B cell (primary cell): ENCODE measurements at regions not wholly inside any gene's neighbourhood (a gene's known extent, or its start where the extent isn't known, plus 50 kb on each side); places are given as distances from the start of the nearest gene placed in this dataset.

Experiments used
- ATAC-seq: fragments of 200-7000 bp; cut with Tn5 transposase; one replicate; pipeline ENCODE4 v1.10.0; 2021; ENCODE audit warnings: low read depth, mild to moderate bottlenecking, moderate number of reproducible peaks, moderate library complexity
- CTCF ChIA-PET: fragments of 350-600 bp; sonication (Branson Sonifier 250); formaldehyde crosslinking; loops from one replicate; lab custom pipeline; 2021; ENCODE audit warnings: antibody characterized with exemption, inconsistent platforms; lab: Charles Lee
- POLR2A ChIA-PET: fragments of 350-600 bp; sonication (Branson Sonifier 250); formaldehyde crosslinking; loops from one replicate; lab custom pipeline; 2021; ENCODE audit warnings: antibody characterized with exemption; lab: Charles Lee
- DNase-seq: peaks from one replicate; pipeline ENCODE4 v3.0.0; 2013
- H2AFZ ChIP-seq: 2 replicates; pipeline ENCODE4 v1.6.1; 2012; ENCODE audit warnings: mild to moderate bottlenecking, low read depth, low read length; ENCODE audit not compliant: insufficient read depth, poor library complexity, severe bottlenecking
- H3K27ac ChIP-seq, 2 donors: 1 replicate in 1 of 2; 2 replicates in 1 of 2; pipeline ENCODE4 v1.5.1; 2012 to 2013; ENCODE audit warnings: low read length in 2 of 2, mild to moderate bottlenecking in 2 of 2, moderate library complexity in 1 of 2
- H3K27me3 ChIP-seq, 4 experiments: fragments of 200-600 bp in 1 of 4; sonication (generic) in 1 of 4; replicated peaks in 1 of 4; 1 replicate in 2 of 4; 2 replicates in 2 of 4; pipeline versions ENCODE4 v1.6.1 to v1.7.0; 2013 to 2016; ENCODE audit warnings: low read length in 3 of 4, mild to moderate bottlenecking in 2 of 4, mixed read lengths in 1 of 4, moderate library complexity in 1 of 4; ENCODE audit not compliant: insufficient read depth in 4 of 4, control insufficient read depth in 3 of 4; ENCODE audit errors: control extremely low read depth in 1 of 4
- H3K36me3 ChIP-seq, 2 experiments: replicated peaks in 1 of 2; 1 replicate in 1 of 2; 2 replicates in 1 of 2; pipeline versions ENCODE4 v1.6.1 to v1.7.1; 2013; ENCODE audit warnings: low read length in 1 of 2; ENCODE audit not compliant: insufficient read depth in 2 of 2, control insufficient read depth in 1 of 2; ENCODE audit errors: control extremely low read depth in 1 of 2, extremely low read depth in 1 of 2
- H3K4me1 ChIP-seq, 2 donors: fragments of 200-600 bp in 1 of 2; sonication (generic) in 1 of 2; 1 replicate in 1 of 2; 2 replicates in 1 of 2; pipeline versions ENCODE4 v1.5.1 to v1.6.1; 2013 to 2017; ENCODE audit warnings: low read length in 2 of 2; ENCODE audit not compliant: control insufficient read depth in 2 of 2, insufficient read depth in 2 of 2
- H3K4me2 ChIP-seq: replicated peaks from 2 replicates; pipeline ENCODE3; 2012; ENCODE audit warnings: mild to moderate bottlenecking, low read depth, low read length; ENCODE audit not compliant: poor library complexity, severe bottlenecking
- H3K4me3 ChIP-seq, 5 experiments: fragments of 200-600 bp in 1 of 5; sonication (generic) in 1 of 5; 1 replicate in 3 of 5; 2 replicates in 2 of 5; pipeline versions ENCODE4 v1.5.1 to v1.7.0; 2011 to 2016; ENCODE audit warnings: low read length in 4 of 5, mild to moderate bottlenecking in 4 of 5, low read depth in 2 of 5, control low read depth in 1 of 5, moderate library complexity in 1 of 5; ENCODE audit not compliant: insufficient read depth in 1 of 5; ENCODE audit errors: control extremely low read depth in 1 of 5, extremely low read depth in 1 of 5
- H3K79me2 ChIP-seq: fragments of 200-600 bp; sonication (generic); one replicate; pipeline ENCODE4 v1.6.0; 2016; ENCODE audit warnings: low read length; ENCODE audit not compliant: control insufficient read depth, insufficient read depth
- H3K9ac ChIP-seq: fragments of 200-600 bp; sonication (generic); 2 replicates; pipeline ENCODE4 v1.6.1; 2017; ENCODE audit warnings: mild to moderate bottlenecking, low read length, moderate library complexity
- H3K9me3 ChIP-seq, 3 donors: one replicate each; pipeline versions ENCODE4 v1.6.1 to v1.7.1; 2013; ENCODE audit warnings: low read length in 2 of 3; ENCODE audit not compliant: control insufficient read depth in 2 of 3, insufficient read depth in 1 of 3; ENCODE audit errors: control extremely low read depth in 1 of 3
- H4K20me1 ChIP-seq: 2 replicates; pipeline ENCODE4 v1.6.0; 2012; ENCODE audit warnings: mild to moderate bottlenecking, low read length; ENCODE audit not compliant: insufficient read depth, control insufficient read depth, poor library complexity, severe bottlenecking
- H3K27ac Mint-ChIP-seq: one replicate; pipeline ENCODE4 v1.8.0; 2021; ENCODE audit warnings: mixed read lengths
- H3K27me3 Mint-ChIP-seq: one replicate; pipeline ENCODE4 v1.8.0; 2021; ENCODE audit warnings: mixed read lengths
- H3K4me1 Mint-ChIP-seq: one replicate; pipeline ENCODE4 v1.8.0; 2021; ENCODE audit warnings: mixed read lengths
- H3K4me3 Mint-ChIP-seq: one replicate; pipeline ENCODE4 v1.8.0; 2021; ENCODE audit warnings: mixed read lengths
- H3K9me3 Mint-ChIP-seq: one replicate; pipeline ENCODE4 v1.8.0; 2022; ENCODE audit warnings: mixed read lengths; ENCODE audit not compliant: insufficient read depth
- CTCF ChIP-seq: fragments of 200-600 bp; IDR thresholded peaks from one replicate; pipeline ENCODE4 v1.8.0; 2022; ENCODE audit warnings: antibody characterized with exemption, mild to moderate bottlenecking
- EZH2 ChIP-seq: IDR thresholded peaks from 2 replicates; pipeline ENCODE4 v1.6.1; 2012; ENCODE audit warnings: borderline replicate concordance, low read depth, mild to moderate bottlenecking, moderate library complexity, low read length; ENCODE audit not compliant: insufficient read depth, poor library complexity, severe bottlenecking
- WGBS: methylation state at CpG from one replicate; pipeline ENCODE4 v1.1.5; 2013; ENCODE audit warnings: missing lambda C conversion rate; ENCODE audit not compliant: insufficient coverage; 5-methylcytosine and 5-hydroxymethylcytosine counted together
- intact Hi-C: fragments of 100-400 bp; cut with micrococcal nuclease; formaldehyde crosslinking; loops from one replicate; pipeline ENCODE4 v1.10.0; 2022

- Histone ChIP-seq H4K20me1 (no peaks in the 10 kb centered on the region), H3K4me1 (no peaks in the 10 kb centered on the region), H3K9ac (no peak overlapping the region), H2AFZ (no peak overlapping the region), H3K4me2 (no peak overlapping the region), H3K79me2 (no peaks in the 10 kb centered on the region), H3K27me3 (no peaks in the 10 kb centered on the region), H3K36me3 (no peaks in the 10 kb centered on the region), H3K27ac (no peak overlapping the region), H3K4me3 (no peak overlapping the region), H3K9me3 (peaks cover 0 to 1% (median 0%) of the 10 kb centered on the region in 3 donors)
- TF ChIP-seq CTCF: no peak
- TF ChIP-seq EZH2: no peak
- no peaks in the 10 kb centered on the region for H3K27me3 Mint-ChIP-seq
- intact Hi-C loops: no loop called here
- 76% methylated on average over 2 of the region's 3 CpGs for WGBS
- no peak overlapping the region for H3K27ac Mint-ChIP-seq
- ChIA-PET POLR2A (no interaction called here), CTCF (no interaction called here)
- ATAC-seq (no peak), DNase-seq (no peak)
- no peaks in the 10 kb centered on the region for H3K4me1 Mint-ChIP-seq
- peaks cover 2% of the 10 kb centered on the region for H3K9me3 Mint-ChIP-seq
- no peak overlapping the region for H3K4me3 Mint-ChIP-seq
Measured at GRCh38 chr3:158961911-158962310, 160.1 kb downstream of the MFSD1 start.

GRCh38 chr3:158970006-158970405 is 168.2 kb downstream of the MFSD1 start:
- H3K9me3 ChIP-seq: no peaks in the 10 kb centered on the region
- H3K9ac ChIP-seq: no peak overlapping the region
- Mint-ChIP-seq H3K27ac (no peak overlapping the region), H3K27me3 (peaks cover 12% of the 10 kb centered on the region), H3K9me3 (peaks cover 3% of the 10 kb centered on the region), H3K4me1 (no peaks in the 10 kb centered on the region), H3K4me3 (no peak overlapping the region)
- H3K4me3 ChIP-seq: no peak overlapping the region
- no peaks in the 10 kb centered on the region for H3K27me3 ChIP-seq
- WGBS: 83% methylated on average over 1 of the region's 2 CpGs
- intact Hi-C loops: no loop called here
- no peak overlapping the region for H3K27ac ChIP-seq
- H3K4me2 ChIP-seq: no peak overlapping the region
- POLR2A ChIA-PET: no interaction called here
- DNase-seq (no peak), ATAC-seq (no peak)
- H3K4me1 ChIP-seq: no peaks in the 10 kb centered on the region
- no peaks in the 10 kb centered on the region for H3K36me3 ChIP-seq
- no peaks in the 10 kb centered on the region for H4K20me1 ChIP-seq
- H3K79me2 ChIP-seq: no peaks in the 10 kb centered on the region
- H2AFZ ChIP-seq: no peak overlapping the region
- CTCF ChIA-PET: no interaction called here
- TF ChIP-seq EZH2 (no peak), CTCF (no peak)
